A549 (cell line): ENCODE measurements at regions not wholly inside any gene's neighbourhood (a gene's known extent, or its start where the extent isn't known, plus 50 kb on each side); places are given as distances from the start of the nearest gene placed in this dataset.

Experiments used
- CHD2 ChIP-seq: fragments of 150-350 bp; IDR thresholded peaks from 2 replicates; pipeline ENCODE4 v1.6.1; 2014; ENCODE audit warnings: low read length; ENCODE audit not compliant: partially characterized antibody
- POLR2A ChIP-seq: IDR thresholded peaks from 2 replicates; pipeline ENCODE4 v1.6.1; 2012; ENCODE audit warnings: mild to moderate bottlenecking, low read length
- SMC3 ChIP-seq: fragments of >200 bp; sonication (Bioruptor Twin); formaldehyde crosslinking; IDR thresholded peaks from 3 replicates; pipeline ENCODE4 v1.6.1; 2018; ENCODE audit warnings: inconsistent platforms
- TF ChIP-seq, protein P1 (sequence below): fragments of >200 bp; sonication (Bioruptor Twin); formaldehyde crosslinking; IDR thresholded peaks from 3 replicates; pipeline ENCODE4 v1.5.1; 2016
- TF ChIP-seq, protein P2 (sequence below): fragments of 450-650 bp; IDR thresholded peaks from 2 replicates; pipeline ENCODE4 v1.6.1; 2014; ENCODE audit warnings: antibody characterized with exemption

DNA sequence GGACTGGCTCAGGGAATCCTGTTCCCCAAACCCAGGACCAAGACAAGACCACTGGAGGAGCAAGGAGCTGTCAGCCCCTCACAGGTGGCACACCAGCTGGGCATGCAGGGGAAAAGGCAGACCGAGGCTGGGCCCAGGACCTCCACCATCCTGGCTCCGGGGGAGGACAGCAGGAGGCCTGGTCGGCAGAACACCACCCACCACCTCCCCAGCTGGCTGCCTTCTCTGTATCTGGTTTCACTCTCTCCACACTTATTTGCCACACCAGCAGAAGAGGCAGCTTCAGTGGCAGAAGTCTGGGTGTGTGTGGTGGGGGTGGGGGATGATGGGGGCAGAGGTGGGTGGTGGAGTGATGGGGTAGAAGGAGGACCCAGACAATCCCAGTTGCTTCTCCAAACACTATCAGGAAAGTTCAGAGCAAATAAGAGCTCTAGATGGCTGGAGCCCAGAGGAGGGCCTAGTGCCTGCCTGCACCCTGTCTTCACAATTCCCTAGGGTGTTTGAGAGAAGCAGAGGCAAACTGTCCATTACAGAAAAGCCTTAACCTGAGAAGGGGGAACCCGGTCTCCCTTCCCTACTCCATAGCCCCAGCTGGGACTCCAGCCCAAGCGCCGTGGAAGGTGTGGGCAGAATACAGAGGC lies 51.9 kb upstream of the CDON start:
- TF ChIP-seq CHD2, result no peak
- TF ChIP-seq, protein P1, sequence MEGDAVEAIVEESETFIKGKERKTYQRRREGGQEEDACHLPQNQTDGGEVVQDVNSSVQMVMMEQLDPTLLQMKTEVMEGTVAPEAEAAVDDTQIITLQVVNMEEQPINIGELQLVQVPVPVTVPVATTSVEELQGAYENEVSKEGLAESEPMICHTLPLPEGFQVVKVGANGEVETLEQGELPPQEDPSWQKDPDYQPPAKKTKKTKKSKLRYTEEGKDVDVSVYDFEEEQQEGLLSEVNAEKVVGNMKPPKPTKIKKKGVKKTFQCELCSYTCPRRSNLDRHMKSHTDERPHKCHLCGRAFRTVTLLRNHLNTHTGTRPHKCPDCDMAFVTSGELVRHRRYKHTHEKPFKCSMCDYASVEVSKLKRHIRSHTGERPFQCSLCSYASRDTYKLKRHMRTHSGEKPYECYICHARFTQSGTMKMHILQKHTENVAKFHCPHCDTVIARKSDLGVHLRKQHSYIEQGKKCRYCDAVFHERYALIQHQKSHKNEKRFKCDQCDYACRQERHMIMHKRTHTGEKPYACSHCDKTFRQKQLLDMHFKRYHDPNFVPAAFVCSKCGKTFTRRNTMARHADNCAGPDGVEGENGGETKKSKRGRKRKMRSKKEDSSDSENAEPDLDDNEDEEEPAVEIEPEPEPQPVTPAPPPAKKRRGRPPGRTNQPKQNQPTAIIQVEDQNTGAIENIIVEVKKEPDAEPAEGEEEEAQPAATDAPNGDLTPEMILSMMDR, result no peak
- no peak for TF ChIP-seq POLR2A
- no peak for TF ChIP-seq SMC3
- TF ChIP-seq, protein P2, sequence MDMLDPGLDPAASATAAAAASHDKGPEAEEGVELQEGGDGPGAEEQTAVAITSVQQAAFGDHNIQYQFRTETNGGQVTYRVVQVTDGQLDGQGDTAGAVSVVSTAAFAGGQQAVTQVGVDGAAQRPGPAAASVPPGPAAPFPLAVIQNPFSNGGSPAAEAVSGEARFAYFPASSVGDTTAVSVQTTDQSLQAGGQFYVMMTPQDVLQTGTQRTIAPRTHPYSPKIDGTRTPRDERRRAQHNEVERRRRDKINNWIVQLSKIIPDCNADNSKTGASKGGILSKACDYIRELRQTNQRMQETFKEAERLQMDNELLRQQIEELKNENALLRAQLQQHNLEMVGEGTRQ, result no peak
